ENCODE measurements at regions not wholly inside any gene's neighbourhood (a gene's known extent, or its start where the extent isn't known, plus 50 kb on each side); places are given as distances from the start of the nearest gene placed in this dataset.

DNA sequence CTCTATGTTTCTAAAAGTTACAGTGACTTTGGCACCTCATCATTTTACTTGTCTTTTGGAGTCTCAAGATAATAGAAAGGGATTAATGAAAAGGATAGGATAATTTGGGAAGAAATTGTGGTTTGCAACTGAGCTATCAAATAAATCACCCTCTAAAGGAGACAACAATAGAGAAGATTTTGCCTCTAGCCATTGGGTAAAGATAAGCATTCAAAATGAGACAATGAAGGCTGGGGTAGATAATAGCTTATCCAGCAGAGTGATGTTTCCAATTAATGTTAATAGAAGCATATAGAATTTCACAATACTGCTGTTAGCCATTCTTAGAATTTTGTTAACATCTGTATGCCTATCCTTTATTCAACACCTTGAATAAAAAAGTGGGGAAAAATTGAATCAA, 1177.6 kb downstream of the ADGRL3 start:
- TF ChIP-seq POLR2A (IDR thresholded peaks at IDR 0.05) = no peak
- TF ChIP-seq, protein P1, sequence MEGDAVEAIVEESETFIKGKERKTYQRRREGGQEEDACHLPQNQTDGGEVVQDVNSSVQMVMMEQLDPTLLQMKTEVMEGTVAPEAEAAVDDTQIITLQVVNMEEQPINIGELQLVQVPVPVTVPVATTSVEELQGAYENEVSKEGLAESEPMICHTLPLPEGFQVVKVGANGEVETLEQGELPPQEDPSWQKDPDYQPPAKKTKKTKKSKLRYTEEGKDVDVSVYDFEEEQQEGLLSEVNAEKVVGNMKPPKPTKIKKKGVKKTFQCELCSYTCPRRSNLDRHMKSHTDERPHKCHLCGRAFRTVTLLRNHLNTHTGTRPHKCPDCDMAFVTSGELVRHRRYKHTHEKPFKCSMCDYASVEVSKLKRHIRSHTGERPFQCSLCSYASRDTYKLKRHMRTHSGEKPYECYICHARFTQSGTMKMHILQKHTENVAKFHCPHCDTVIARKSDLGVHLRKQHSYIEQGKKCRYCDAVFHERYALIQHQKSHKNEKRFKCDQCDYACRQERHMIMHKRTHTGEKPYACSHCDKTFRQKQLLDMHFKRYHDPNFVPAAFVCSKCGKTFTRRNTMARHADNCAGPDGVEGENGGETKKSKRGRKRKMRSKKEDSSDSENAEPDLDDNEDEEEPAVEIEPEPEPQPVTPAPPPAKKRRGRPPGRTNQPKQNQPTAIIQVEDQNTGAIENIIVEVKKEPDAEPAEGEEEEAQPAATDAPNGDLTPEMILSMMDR (IDR thresholded peaks at IDR 0.05) = no peak

Measured in Peyer's patch (tissue), 4 donors.